ENCODE measurements at regions not wholly inside any gene's neighbourhood (a gene's known extent, or its start where the extent isn't known, plus 50 kb on each side); places are given as distances from the start of the nearest gene placed in this dataset.

DNA sequence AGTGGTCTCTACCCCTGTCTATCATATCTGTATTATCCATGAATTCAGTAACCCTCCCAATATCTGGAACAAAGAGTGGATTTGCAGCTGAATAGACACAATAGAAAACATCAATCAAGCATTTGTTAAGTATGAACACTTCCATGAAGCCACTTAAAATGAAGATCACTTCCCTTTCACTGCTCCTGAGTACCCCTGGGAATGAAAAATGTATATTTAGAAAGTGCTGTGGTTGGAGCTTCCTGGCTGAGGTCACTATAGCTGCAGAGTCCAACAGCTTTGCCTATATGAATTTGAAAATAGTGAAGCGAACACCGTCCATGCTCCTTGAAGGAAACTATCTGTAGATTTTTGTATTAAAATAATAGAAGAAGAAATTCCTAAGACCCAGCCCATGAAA, 227.0 kb downstream of the DTHD1 start:
- Histone ChIP-seq H3K27ac (ENCODE audit: extremely low read depth, low read depth, low read length) (no peak overlapping the region), H3K4me1 (ENCODE audit: control insufficient read depth, insufficient read depth, low read length) (no peaks in the 10 kb centered on the region), H3K4me3 (ENCODE audit: low read depth, low read length) (no peak overlapping the region), H3K9me3 (ENCODE audit: control insufficient read depth, insufficient read depth, low read depth, low read length) (no peaks in the 10 kb centered on the region), H3K36me3 (ENCODE audit: control insufficient read depth in 2 of 2, insufficient read depth in 1 of 2, low read length in 2 of 2) (no peaks in the 10 kb centered on the region)
- TF ChIP-seq ZNF768 (tag by site-specific recombination; IDR thresholded peaks at IDR 0.05), result no peak
- TF ChIP-seq KLF8 (tag by site-specific recombination; IDR thresholded peaks at IDR 0.05), result no peak
- no peak for TF ChIP-seq ZNF24 (tag by site-specific recombination; IDR thresholded peaks at IDR 0.05)
- no peak for TF ChIP-seq ZNF391 (tag by site-specific recombination; IDR thresholded peaks at IDR 0.05; ENCODE audit: borderline replicate concordance, low read depth)
- TF ChIP-seq ZNF600 (tag by site-specific recombination; IDR thresholded peaks at IDR 0.05), result no peak
- no peak for TF ChIP-seq ZXDB (tag by site-specific recombination; IDR thresholded peaks at IDR 0.05)
- no peak for TF ChIP-seq ZBTB1 (tag by site-specific recombination; IDR thresholded peaks at IDR 0.05)
- TF ChIP-seq ZNF175 (tag by site-specific recombination; IDR thresholded peaks at IDR 0.05), result no peak
- TF ChIP-seq, protein P1, sequence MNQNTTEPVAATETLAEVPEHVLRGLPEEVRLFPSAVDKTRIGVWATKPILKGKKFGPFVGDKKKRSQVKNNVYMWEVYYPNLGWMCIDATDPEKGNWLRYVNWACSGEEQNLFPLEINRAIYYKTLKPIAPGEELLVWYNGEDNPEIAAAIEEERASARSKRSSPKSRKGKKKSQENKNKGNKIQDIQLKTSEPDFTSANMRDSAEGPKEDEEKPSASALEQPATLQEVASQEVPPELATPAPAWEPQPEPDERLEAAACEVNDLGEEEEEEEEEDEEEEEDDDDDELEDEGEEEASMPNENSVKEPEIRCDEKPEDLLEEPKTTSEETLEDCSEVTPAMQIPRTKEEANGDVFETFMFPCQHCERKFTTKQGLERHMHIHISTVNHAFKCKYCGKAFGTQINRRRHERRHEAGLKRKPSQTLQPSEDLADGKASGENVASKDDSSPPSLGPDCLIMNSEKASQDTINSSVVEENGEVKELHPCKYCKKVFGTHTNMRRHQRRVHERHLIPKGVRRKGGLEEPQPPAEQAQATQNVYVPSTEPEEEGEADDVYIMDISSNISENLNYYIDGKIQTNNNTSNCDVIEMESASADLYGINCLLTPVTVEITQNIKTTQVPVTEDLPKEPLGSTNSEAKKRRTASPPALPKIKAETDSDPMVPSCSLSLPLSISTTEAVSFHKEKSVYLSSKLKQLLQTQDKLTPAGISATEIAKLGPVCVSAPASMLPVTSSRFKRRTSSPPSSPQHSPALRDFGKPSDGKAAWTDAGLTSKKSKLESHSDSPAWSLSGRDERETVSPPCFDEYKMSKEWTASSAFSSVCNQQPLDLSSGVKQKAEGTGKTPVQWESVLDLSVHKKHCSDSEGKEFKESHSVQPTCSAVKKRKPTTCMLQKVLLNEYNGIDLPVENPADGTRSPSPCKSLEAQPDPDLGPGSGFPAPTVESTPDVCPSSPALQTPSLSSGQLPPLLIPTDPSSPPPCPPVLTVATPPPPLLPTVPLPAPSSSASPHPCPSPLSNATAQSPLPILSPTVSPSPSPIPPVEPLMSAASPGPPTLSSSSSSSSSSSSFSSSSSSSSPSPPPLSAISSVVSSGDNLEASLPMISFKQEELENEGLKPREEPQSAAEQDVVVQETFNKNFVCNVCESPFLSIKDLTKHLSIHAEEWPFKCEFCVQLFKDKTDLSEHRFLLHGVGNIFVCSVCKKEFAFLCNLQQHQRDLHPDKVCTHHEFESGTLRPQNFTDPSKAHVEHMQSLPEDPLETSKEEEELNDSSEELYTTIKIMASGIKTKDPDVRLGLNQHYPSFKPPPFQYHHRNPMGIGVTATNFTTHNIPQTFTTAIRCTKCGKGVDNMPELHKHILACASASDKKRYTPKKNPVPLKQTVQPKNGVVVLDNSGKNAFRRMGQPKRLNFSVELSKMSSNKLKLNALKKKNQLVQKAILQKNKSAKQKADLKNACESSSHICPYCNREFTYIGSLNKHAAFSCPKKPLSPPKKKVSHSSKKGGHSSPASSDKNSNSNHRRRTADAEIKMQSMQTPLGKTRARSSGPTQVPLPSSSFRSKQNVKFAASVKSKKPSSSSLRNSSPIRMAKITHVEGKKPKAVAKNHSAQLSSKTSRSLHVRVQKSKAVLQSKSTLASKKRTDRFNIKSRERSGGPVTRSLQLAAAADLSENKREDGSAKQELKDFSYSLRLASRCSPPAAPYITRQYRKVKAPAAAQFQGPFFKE (tag by site-specific recombination; IDR thresholded peaks at IDR 0.05; ENCODE audit: borderline replicate concordance), result no peak
- no peak for TF ChIP-seq MEIS1 (CRISPR knock-in tag; IDR thresholded peaks at IDR 0.05; ENCODE audit: borderline replicate concordance)
- no peak for TF ChIP-seq ZFP37 (tag by site-specific recombination; IDR thresholded peaks at IDR 0.05)
- TF ChIP-seq ZNF311 (tag by site-specific recombination; IDR thresholded peaks at IDR 0.05; ENCODE audit: borderline replicate concordance), result no peak
- no peak for TF ChIP-seq ZNF501 (tag by site-specific recombination; IDR thresholded peaks at IDR 0.05)
- no peak for TF ChIP-seq TRIM28 (IDR thresholded peaks at IDR 0.05; ENCODE audit: borderline replicate concordance, low read length)
- no peak for TF ChIP-seq ZNF140 (tag by site-specific recombination; IDR thresholded peaks at IDR 0.05)
- no peak for TF ChIP-seq ZFP41 (tag by site-specific recombination; IDR thresholded peaks at IDR 0.05; ENCODE audit: borderline replicate concordance)
- CTCF ChIA-PET, result no interaction called here
- POLR2A ChIA-PET, result no interaction called here

DNA sequence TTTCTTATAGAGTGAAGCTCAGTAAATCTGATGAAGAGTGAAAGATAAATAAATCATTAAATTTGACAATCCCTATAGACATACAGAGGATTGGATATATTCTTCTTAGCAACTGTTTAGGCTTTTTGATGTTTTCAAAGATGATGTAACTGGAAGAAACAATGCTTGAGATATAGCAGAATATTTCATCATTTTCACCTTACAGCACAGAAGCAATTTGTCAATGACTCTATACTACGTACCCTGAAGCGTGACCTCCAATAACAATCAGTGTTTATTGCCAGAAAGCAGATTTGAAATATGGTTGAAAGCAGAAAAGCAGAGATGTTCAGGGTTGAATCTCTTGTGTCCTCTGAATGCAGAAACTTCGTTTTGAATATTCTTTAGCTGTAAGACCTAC, 228.4 kb downstream of the DTHD1 start:
- no peaks in the 10 kb centered on the region for H3K4me1 ChIP-seq (ENCODE audit: control insufficient read depth, insufficient read depth, low read length)
- H3K4me3 ChIP-seq (ENCODE audit: low read depth, low read length), result no peak overlapping the region
- H3K36me3 ChIP-seq (ENCODE audit: control insufficient read depth in 2 of 2, insufficient read depth in 1 of 2, low read length in 2 of 2), result no peaks in the 10 kb centered on the region
- H3K27ac ChIP-seq (ENCODE audit: extremely low read depth, low read depth, low read length), result no peak overlapping the region
- ChIA-PET POLR2A (no interaction called here), CTCF (no interaction called here)
- no peaks in the 10 kb centered on the region for H3K9me3 ChIP-seq (ENCODE audit: control insufficient read depth, insufficient read depth, low read depth, low read length)
- TF ChIP-seq, protein P2, sequence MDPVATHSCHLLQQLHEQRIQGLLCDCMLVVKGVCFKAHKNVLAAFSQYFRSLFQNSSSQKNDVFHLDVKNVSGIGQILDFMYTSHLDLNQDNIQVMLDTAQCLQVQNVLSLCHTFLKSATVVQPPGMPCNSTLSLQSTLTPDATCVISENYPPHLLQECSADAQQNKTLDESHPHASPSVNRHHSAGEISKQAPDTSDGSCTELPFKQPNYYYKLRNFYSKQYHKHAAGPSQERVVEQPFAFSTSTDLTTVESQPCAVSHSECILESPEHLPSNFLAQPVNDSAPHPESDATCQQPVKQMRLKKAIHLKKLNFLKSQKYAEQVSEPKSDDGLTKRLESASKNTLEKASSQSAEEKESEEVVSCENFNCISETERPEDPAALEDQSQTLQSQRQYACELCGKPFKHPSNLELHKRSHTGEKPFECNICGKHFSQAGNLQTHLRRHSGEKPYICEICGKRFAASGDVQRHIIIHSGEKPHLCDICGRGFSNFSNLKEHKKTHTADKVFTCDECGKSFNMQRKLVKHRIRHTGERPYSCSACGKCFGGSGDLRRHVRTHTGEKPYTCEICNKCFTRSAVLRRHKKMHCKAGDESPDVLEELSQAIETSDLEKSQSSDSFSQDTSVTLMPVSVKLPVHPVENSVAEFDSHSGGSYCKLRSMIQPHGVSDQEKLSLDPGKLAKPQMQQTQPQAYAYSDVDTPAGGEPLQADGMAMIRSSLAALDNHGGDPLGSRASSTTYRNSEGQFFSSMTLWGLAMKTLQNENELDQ (tag by site-specific recombination; IDR thresholded peaks at IDR 0.05; ENCODE audit: low read depth), result no peak
- TF ChIP-seq SETDB1 (IDR thresholded peaks at IDR 0.05; ENCODE audit: insufficient read length, low read length) (no peak), ZEB2 (tag by site-specific recombination; IDR thresholded peaks at IDR 0.05) (no peak), ZNF274 (IDR thresholded peaks at IDR 0.05; ENCODE audit: low read length) (no peak), ZNF274 (tag by site-specific recombination; IDR thresholded peaks at IDR 0.05; ENCODE audit: borderline replicate concordance) (no peak), ZFP41 (tag by site-specific recombination; IDR thresholded peaks at IDR 0.05; ENCODE audit: borderline replicate concordance) (no peak), KLF9 (tag by site-specific recombination; IDR thresholded peaks at IDR 0.05; ENCODE audit: low read depth) (no peak), MYNN (tag by site-specific recombination; IDR thresholded peaks at IDR 0.05; ENCODE audit: borderline replicate concordance) (no peak), ZNF48 (tag by site-specific recombination; IDR thresholded peaks at IDR 0.05) (no peak), ZNF514 (tag by site-specific recombination; IDR thresholded peaks at IDR 0.05) (no peak)
- TF ChIP-seq, protein P3, sequence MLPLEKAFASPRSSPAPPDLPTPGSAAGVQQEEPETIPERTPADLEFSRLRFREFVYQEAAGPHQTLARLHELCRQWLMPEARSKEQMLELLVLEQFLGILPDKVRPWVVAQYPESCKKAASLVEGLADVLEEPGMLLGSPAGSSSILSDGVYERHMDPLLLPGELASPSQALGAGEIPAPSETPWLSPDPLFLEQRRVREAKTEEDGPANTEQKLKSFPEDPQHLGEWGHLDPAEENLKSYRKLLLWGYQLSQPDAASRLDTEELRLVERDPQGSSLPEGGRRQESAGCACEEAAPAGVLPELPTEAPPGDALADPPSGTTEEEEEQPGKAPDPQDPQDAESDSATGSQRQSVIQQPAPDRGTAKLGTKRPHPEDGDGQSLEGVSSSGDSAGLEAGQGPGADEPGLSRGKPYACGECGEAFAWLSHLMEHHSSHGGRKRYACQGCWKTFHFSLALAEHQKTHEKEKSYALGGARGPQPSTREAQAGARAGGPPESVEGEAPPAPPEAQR (tag by site-specific recombination; IDR thresholded peaks at IDR 0.05), result no peak
- TF ChIP-seq, protein P4, sequence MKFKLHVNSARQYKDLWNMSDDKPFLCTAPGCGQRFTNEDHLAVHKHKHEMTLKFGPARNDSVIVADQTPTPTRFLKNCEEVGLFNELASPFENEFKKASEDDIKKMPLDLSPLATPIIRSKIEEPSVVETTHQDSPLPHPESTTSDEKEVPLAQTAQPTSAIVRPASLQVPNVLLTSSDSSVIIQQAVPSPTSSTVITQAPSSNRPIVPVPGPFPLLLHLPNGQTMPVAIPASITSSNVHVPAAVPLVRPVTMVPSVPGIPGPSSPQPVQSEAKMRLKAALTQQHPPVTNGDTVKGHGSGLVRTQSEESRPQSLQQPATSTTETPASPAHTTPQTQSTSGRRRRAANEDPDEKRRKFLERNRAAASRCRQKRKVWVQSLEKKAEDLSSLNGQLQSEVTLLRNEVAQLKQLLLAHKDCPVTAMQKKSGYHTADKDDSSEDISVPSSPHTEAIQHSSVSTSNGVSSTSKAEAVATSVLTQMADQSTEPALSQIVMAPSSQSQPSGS (tag by site-specific recombination; IDR thresholded peaks at IDR 0.05; ENCODE audit: low read depth), result no peak

All from HEK293 (cell line).